ENCODE measurements at regions not wholly inside any gene's neighbourhood (a gene's known extent, or its start where the extent isn't known, plus 50 kb on each side); places are given as distances from the start of the nearest gene placed in this dataset.

GRCh38 chr20:56857950-56858349 lies 228.8 kb downstream of the TFAP2C start:
- Histone ChIP-seq H3K9ac (ENCODE audit: low read length) (no peak overlapping the region), H3K27me3 (ENCODE audit: control insufficient read depth, insufficient read depth, low read length) (peaks cover 5% of the 10 kb centered on the region; the same call in 1 of the 2 replicates), H3K36me3 (ENCODE audit: control insufficient read depth, insufficient read depth, low read length) (no peaks in the 10 kb centered on the region), H3K27ac (ENCODE audit: low read depth, low read length) (no peak overlapping the region), H3K9me3 (ENCODE audit: control insufficient read depth, insufficient read depth, low read depth, low read length) (no peaks in the 10 kb centered on the region), H3K4me3 (ENCODE audit: low read depth, low read length) (no peak overlapping the region), H3K4me1 (ENCODE audit: control insufficient read depth, insufficient read depth, low read length) (peaks cover 35% of the 10 kb centered on the region)

DNA sequence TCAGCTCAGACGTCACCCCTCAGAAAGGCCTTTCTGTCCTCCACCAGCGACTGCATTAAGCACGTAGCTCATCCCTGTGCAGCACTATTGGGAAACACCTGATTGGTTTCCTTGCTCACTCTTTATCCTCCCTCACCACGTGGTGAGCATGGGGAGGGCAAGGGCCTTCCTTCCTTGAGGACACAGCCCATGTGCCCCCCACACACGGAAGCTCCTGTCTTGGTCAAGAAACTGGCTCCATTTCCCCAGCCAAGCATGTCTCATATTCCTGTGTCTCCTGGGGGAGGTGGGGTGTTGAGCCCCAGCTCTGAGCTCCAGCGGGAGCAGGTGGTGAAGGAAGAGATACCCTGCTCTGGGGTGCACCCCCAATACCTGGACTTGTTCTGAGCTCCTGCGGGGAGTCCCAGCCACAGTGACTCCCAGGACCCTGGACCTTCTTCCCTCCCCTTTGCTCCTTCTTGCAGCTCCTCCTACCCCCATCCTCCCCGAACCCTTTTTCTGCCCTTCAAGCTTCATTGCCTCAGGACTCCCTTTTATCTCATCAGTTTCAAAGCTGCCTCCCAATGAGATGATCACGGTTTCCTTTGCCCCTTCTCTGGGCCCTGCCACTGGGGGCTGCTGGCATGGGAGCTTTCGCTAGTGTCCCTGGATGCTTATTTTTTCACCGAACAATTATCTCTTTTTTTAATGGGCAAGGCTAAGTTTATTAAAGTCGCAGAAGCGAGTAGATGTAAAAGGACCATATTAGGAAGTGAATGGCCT lies 230.1 kb downstream of the TFAP2C start:
- H3K4me3 ChIP-seq (ENCODE audit: low read depth, low read length): peak overlapping the region; percentile 25
- peak overlapping the region; percentile 79; the same call in 1 of the 2 replicates for H3K27ac ChIP-seq (ENCODE audit: low read depth, low read length)
- H3K9ac ChIP-seq (ENCODE audit: low read length): peak overlapping the region; percentile 63

DNA sequence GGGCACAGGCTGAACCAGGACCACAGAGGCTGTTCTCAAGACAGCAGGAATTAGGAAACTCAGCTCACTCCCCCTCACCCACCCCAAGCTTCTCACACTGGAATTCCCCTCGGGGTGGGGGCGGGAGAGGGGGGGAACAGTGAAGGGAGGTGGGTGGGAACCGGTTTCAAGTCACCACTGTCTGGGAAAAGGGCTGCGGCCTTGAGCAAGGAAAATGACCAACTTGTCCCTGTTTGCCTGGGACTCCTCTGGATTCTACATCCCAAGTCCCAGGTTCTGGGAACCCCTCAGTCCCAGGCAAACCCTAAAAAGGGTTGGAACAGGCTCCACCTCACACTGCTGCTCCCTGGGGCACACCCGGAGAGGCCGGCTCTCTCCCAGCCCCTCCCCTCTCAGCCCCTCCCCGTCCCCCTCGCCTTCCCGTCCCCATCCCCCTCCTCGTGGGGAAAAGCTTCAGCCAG lies 230.7 kb downstream of the TFAP2C start:
- Histone ChIP-seq H3K27ac (ENCODE audit: low read depth, low read length) (peak overlapping the region; percentile 79; the same call in 1 of the 2 replicates), H3K4me3 (ENCODE audit: low read depth, low read length) (peak overlapping the region; percentile 37), H3K36me3 (ENCODE audit: control insufficient read depth, insufficient read depth, low read length) (no peaks in the 10 kb centered on the region), H3K9me3 (ENCODE audit: control insufficient read depth, insufficient read depth, low read depth, low read length) (no peaks in the 10 kb centered on the region), H3K27me3 (ENCODE audit: control insufficient read depth, insufficient read depth, low read length) (peaks cover 5% of the 10 kb centered on the region; the same call in 1 of the 2 replicates), H3K4me1 (ENCODE audit: control insufficient read depth, insufficient read depth, low read length) (peaks cover 35% of the 10 kb centered on the region), H3K9ac (ENCODE audit: low read length) (peak overlapping the region; percentile 63)

More for the DNA sequence above, 230.1 kb downstream of the TFAP2C start:
- H3K9me3 ChIP-seq (ENCODE audit: control insufficient read depth, insufficient read depth, low read depth, low read length): no peaks in the 10 kb centered on the region
- H3K27me3 ChIP-seq (ENCODE audit: control insufficient read depth, insufficient read depth, low read length): peaks cover 5% of the 10 kb centered on the region; the same call in 1 of the 2 replicates
- H3K4me1 ChIP-seq (ENCODE audit: control insufficient read depth, insufficient read depth, low read length): peaks cover 35% of the 10 kb centered on the region
- no peaks in the 10 kb centered on the region for H3K36me3 ChIP-seq (ENCODE audit: control insufficient read depth, insufficient read depth, low read length)

DNA sequence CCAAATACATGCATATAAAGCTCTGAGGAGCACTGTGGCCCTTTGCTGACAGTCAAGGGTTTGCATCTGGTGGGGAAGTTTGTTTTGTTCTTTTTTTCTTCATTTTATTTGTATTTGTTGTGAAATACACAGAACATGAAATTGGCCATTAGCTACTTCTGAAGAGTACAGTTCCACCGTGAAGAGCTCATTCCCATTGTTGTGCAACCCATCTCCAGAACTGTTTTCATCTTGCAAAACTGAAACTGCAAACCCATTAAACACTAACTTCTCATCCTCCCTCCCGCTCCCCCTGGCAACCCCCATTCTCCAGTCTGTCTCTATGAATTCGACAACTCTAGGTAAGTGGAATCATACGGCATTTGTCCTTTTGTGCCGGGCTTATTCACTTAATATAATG lies 231.3 kb downstream of the TFAP2C start:
- H3K4me3 ChIP-seq (ENCODE audit: low read depth, low read length): peak overlapping the region; percentile 37; the same call in 1 of the 2 replicates
- no peak overlapping the region for H3K9ac ChIP-seq (ENCODE audit: low read length)
- H3K27ac ChIP-seq (ENCODE audit: low read depth, low read length): no peak overlapping the region
- H3K27me3 ChIP-seq (ENCODE audit: control insufficient read depth, insufficient read depth, low read length): peaks cover 5% of the 10 kb centered on the region; the same call in 1 of the 2 replicates
- H3K9me3 ChIP-seq (ENCODE audit: control insufficient read depth, insufficient read depth, low read depth, low read length): no peaks in the 10 kb centered on the region
- H3K36me3 ChIP-seq (ENCODE audit: control insufficient read depth, insufficient read depth, low read length): no peaks in the 10 kb centered on the region
- peaks cover 35% of the 10 kb centered on the region for H3K4me1 ChIP-seq (ENCODE audit: control insufficient read depth, insufficient read depth, low read length)

DNA sequence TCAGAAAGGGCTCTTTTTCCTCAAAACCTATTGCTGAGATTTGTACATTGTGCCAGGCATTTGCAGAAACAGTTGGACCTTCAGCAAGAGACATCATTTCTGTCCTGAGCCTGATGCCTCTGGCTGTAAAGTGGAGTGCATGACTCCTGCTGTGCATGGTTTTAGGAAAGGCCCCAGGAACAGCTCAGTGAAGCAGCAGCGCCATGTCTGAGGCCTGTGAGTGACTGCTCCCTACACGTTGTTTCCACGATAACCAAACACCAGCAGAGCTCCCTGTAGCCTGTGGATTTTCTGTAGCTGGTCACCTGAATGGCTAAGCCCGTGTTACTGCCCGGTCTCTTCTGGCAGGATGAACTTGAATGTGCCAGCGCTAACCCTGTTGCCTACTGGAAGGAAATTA lies 232.5 kb downstream of the TFAP2C start:
- no peaks in the 10 kb centered on the region for H3K9me3 ChIP-seq (ENCODE audit: control insufficient read depth, insufficient read depth, low read depth, low read length)
- H3K9ac ChIP-seq (ENCODE audit: low read length): no peak overlapping the region
- peaks cover 5% of the 10 kb centered on the region; the same call in 1 of the 2 replicates for H3K27me3 ChIP-seq (ENCODE audit: control insufficient read depth, insufficient read depth, low read length)
- H3K4me3 ChIP-seq (ENCODE audit: low read depth, low read length): no peak overlapping the region
- H3K27ac ChIP-seq (ENCODE audit: low read depth, low read length): no peak overlapping the region
- no peaks in the 10 kb centered on the region for H3K36me3 ChIP-seq (ENCODE audit: control insufficient read depth, insufficient read depth, low read length)
- H3K4me1 ChIP-seq (ENCODE audit: control insufficient read depth, insufficient read depth, low read length): peaks cover 35% of the 10 kb centered on the region

- H3K4me1 ChIP-seq (ENCODE audit: control insufficient read depth, insufficient read depth, low read length): peaks cover 22% of the 10 kb centered on the region
- H3K9me3 ChIP-seq (ENCODE audit: control insufficient read depth, insufficient read depth, low read depth, low read length): no peaks in the 10 kb centered on the region
- H3K36me3 ChIP-seq (ENCODE audit: control insufficient read depth, insufficient read depth, low read length): no peaks in the 10 kb centered on the region
- H3K27ac ChIP-seq (ENCODE audit: low read depth, low read length): no peak overlapping the region
- H3K4me3 ChIP-seq (ENCODE audit: low read depth, low read length): no peak overlapping the region
- H3K9ac ChIP-seq (ENCODE audit: low read length): no peak overlapping the region
- no peaks in the 10 kb centered on the region for H3K27me3 ChIP-seq (ENCODE audit: control insufficient read depth, insufficient read depth, low read length)
Measured at GRCh38 chr20:56865055-56865454, 235.9 kb downstream of the TFAP2C start.

- Histone ChIP-seq H3K9ac (ENCODE audit: low read length) (no peak overlapping the region), H3K27ac (ENCODE audit: low read depth, low read length) (no peak overlapping the region), H3K4me3 (ENCODE audit: low read depth, low read length) (no peak overlapping the region), H3K36me3 (ENCODE audit: control insufficient read depth, insufficient read depth, low read length) (no peaks in the 10 kb centered on the region), H3K9me3 (ENCODE audit: control insufficient read depth, insufficient read depth, low read depth, low read length) (no peaks in the 10 kb centered on the region), H3K27me3 (ENCODE audit: control insufficient read depth, insufficient read depth, low read length) (no peaks in the 10 kb centered on the region), H3K4me1 (ENCODE audit: control insufficient read depth, insufficient read depth, low read length) (peaks cover 2% of the 10 kb centered on the region)
Measured at GRCh38 chr20:56867128-56867527, 238.0 kb downstream of the TFAP2C start.

DNA sequence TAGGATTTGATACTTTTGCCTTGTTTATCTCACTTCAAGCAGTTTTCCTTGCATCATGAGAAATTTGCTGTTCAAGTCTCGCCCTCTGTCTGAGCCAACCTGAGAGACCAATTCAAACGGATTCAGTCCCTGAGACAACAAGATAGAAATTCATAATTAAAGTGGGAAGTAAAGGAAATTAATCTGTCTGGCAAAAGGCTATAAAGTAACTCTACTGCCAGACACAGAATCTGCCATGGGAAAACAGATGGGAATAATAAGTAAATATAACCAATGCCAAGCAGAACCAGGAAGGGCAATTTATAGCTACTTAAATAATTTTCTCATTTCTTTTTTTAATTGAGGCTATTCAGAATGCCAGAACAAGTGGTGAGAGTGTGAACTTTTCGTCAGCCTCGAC lies 239.6 kb downstream of the TFAP2C start:
- no peak overlapping the region for H3K27ac ChIP-seq (ENCODE audit: low read depth, low read length)
- H3K9me3 ChIP-seq (ENCODE audit: control insufficient read depth, insufficient read depth, low read depth, low read length): no peaks in the 10 kb centered on the region
- H3K9ac ChIP-seq (ENCODE audit: low read length): no peak overlapping the region
- H3K36me3 ChIP-seq (ENCODE audit: control insufficient read depth, insufficient read depth, low read length): no peaks in the 10 kb centered on the region
- no peaks in the 10 kb centered on the region; the same call in 1 of the 2 replicates for H3K27me3 ChIP-seq (ENCODE audit: control insufficient read depth, insufficient read depth, low read length)
- H3K4me3 ChIP-seq (ENCODE audit: low read depth, low read length): no peak overlapping the region
- H3K4me1 ChIP-seq (ENCODE audit: control insufficient read depth, insufficient read depth, low read length): no peaks in the 10 kb centered on the region

GRCh38 chr20:56870271-56870670 lies 241.2 kb downstream of the TFAP2C start:
- H3K4me3 ChIP-seq (ENCODE audit: low read depth, low read length): no peak overlapping the region
- no peaks in the 10 kb centered on the region for H3K9me3 ChIP-seq (ENCODE audit: control insufficient read depth, insufficient read depth, low read depth, low read length)
- H3K36me3 ChIP-seq (ENCODE audit: control insufficient read depth, insufficient read depth, low read length): no peaks in the 10 kb centered on the region
- H3K27ac ChIP-seq (ENCODE audit: low read depth, low read length): no peak overlapping the region
- no peaks in the 10 kb centered on the region; the same call in 1 of the 2 replicates for H3K27me3 ChIP-seq (ENCODE audit: control insufficient read depth, insufficient read depth, low read length)
- no peak overlapping the region for H3K9ac ChIP-seq (ENCODE audit: low read length)
- H3K4me1 ChIP-seq (ENCODE audit: control insufficient read depth, insufficient read depth, low read length): peaks cover 8% of the 10 kb centered on the region

DNA sequence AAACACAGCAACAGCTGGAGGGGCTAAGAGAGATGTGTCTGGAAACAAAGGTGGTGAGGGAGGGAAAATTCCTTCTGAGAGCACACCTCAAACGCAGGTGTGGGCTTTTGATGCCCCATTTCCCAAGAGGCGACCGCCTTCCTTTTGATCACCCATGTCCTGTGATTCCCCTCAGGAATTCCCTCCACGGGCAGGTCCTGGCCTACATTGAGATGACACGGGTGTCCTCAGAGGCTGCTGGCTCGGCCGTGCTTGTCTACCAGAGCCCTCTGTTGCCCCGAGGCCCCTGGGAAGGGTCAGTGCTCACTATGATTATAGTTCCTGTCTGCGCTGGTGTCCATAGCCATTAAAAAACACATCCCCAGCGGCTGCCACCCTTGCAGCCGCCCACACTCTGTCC lies 242.6 kb downstream of the TFAP2C start:
- H3K9ac ChIP-seq (ENCODE audit: low read length): no peak overlapping the region
- no peaks in the 10 kb centered on the region; the same call in 1 of the 2 replicates for H3K9me3 ChIP-seq (ENCODE audit: control insufficient read depth, insufficient read depth, low read depth, low read length)
- peaks cover 11% of the 10 kb centered on the region for H3K4me1 ChIP-seq (ENCODE audit: control insufficient read depth, insufficient read depth, low read length)
- no peak overlapping the region for H3K27ac ChIP-seq (ENCODE audit: low read depth, low read length)
- H3K4me3 ChIP-seq (ENCODE audit: low read depth, low read length): no peak overlapping the region
- no peaks in the 10 kb centered on the region; the same call in 1 of the 2 replicates for H3K27me3 ChIP-seq (ENCODE audit: control insufficient read depth, insufficient read depth, low read length)
- H3K36me3 ChIP-seq (ENCODE audit: control insufficient read depth, insufficient read depth, low read length): no peaks in the 10 kb centered on the region

Measured in HUES6 (cell line).